GM12878 (cell line): ENCODE measurements at regions not wholly inside any gene's neighbourhood (a gene's known extent, or its start where the extent isn't known, plus 50 kb on each side); places are given as distances from the start of the nearest gene placed in this dataset.

Experiments
- ATAC-seq: fragments of 200-7000 bp; cut with Tn5 transposase; 3 replicates; pipeline ENCODE4 v1.9.1; 2020; ENCODE audit warnings: mild to moderate bottlenecking, moderate library complexity
- BruUV-seq: library from RNA; stranded (reverse); fragments of 400-500 nt; replicated peaks from 2 replicates; lab custom pipeline; 2021; lab: Mats Ljungman, UMichigan
- CTCF ChIA-PET: fragments of 300-600 bp; sonication (Branson Sonifier 250); formaldehyde crosslinking; extraction: SDS; loops from one replicate; lab custom pipeline; 2021; ENCODE audit warnings: inconsistent platforms; lab: Yijun Ruan, JAX
- POLR2A ChIA-PET: fragments of 350-600 bp; formaldehyde crosslinking; extraction: SDS; loops from one replicate; lab custom pipeline; 2021; ENCODE audit warnings: inconsistent platforms; lab: Charles Lee
- RAD21 ChIA-PET: fragments of 300-600 bp; sonication (Branson Sonifier 250); formaldehyde crosslinking; loops from one replicate; lab custom pipeline; 2023; ENCODE audit warnings: antibody characterized with exemption; ENCODE audit not compliant: unreplicated experiment; lab: Charles Lee
- SMC1A ChIA-PET: fragments of 300-600 bp; sonication (Branson Sonifier 250); formaldehyde crosslinking; loops from one replicate; lab custom pipeline; 2023; ENCODE audit not compliant: unreplicated experiment, uncharacterized antibody; lab: Charles Lee
- DNase-seq: peaks from one replicate; pipeline ENCODE4 v3.0.0-alpha.2; 2011; ENCODE audit warnings: low read depth, low spot score
- FAIRE-seq: peaks from 3 replicates; lab custom pipeline; 2011; peaks lifted over from hg19 to GRCh38; lab: Jason Lieb, UNC
- H2AFZ ChIP-seq: 2 replicates; pipeline ENCODE4 v1.6.0; 2011; ENCODE audit warnings: low read depth, low read length, control low read depth; ENCODE audit not compliant: control insufficient read depth
- H3K27ac ChIP-seq: 2 replicates; pipeline ENCODE4 v1.5.1; 2011; ENCODE audit warnings: control low read depth; ENCODE audit not compliant: control insufficient read depth, insufficient read depth
- H3K27me3 ChIP-seq, 2 experiments: replicated peaks in 1 of 2; 2 replicates each; pipeline versions ENCODE4 v1.6.0 to v1.6.1; 2011; ENCODE audit warnings: low read length in 1 of 2; ENCODE audit not compliant: control insufficient read depth in 2 of 2, insufficient read depth in 2 of 2
- H3K36me3 ChIP-seq, 2 experiments: 2 replicates each; pipeline ENCODE4 v1.5.1; 2011; ENCODE audit warnings: low read length in 1 of 2; ENCODE audit not compliant: control insufficient read depth in 2 of 2, insufficient read depth in 2 of 2
- H3K4me1 ChIP-seq: 2 replicates; pipeline ENCODE4 v1.6.1; 2011; ENCODE audit warnings: mild to moderate bottlenecking, low read length, moderate library complexity, mixed read lengths; ENCODE audit not compliant: control insufficient read depth, insufficient read depth
- H3K4me2 ChIP-seq: 2 replicates; pipeline ENCODE4 v1.6.0; 2011; ENCODE audit warnings: control low read depth; ENCODE audit not compliant: control insufficient read depth, insufficient read depth
- H3K4me3 ChIP-seq: fragments of 200-600 bp; sonication (generic); 2 replicates; pipeline ENCODE4 v1.5.1; 2016
- H3K79me2 ChIP-seq: 2 replicates; pipeline ENCODE4 v1.6.0; 2011; ENCODE audit warnings: low read length; ENCODE audit not compliant: control insufficient read depth, insufficient read depth
- H3K9ac ChIP-seq: 2 replicates; pipeline ENCODE4 v1.8.0; 2011; ENCODE audit warnings: low read length, control low read depth, mixed read lengths; ENCODE audit not compliant: control insufficient read depth, insufficient read depth
- H3K9me3 ChIP-seq: replicated peaks from 3 replicates; pipeline ENCODE4 v1.5.1; 2011; ENCODE audit warnings: mild to moderate bottlenecking, low read length; ENCODE audit not compliant: control insufficient read depth, insufficient read depth
- H4K20me1 ChIP-seq: 2 replicates; pipeline ENCODE4 v1.6.0; 2011; ENCODE audit not compliant: control insufficient read depth, insufficient read depth
- BCLAF1 ChIP-seq: fragments of 450-650 bp; IDR thresholded peaks from 2 replicates; pipeline ENCODE4 v1.6.1; 2017; ENCODE audit warnings: antibody characterized with exemption, mild to moderate bottlenecking, moderate library complexity
- DPF2 ChIP-seq: fragments of 450-650 bp; IDR thresholded peaks from 2 replicates; pipeline ENCODE4 v1.6.1; 2017; ENCODE audit warnings: mild to moderate bottlenecking
- ELK1 ChIP-seq: IDR thresholded peaks from 2 replicates; pipeline ENCODE4 v1.6.1; 2012; ENCODE audit warnings: low read depth, low read length, improper control_type of control experiment
- MLLT1 ChIP-seq: fragments of 450-650 bp; IDR thresholded peaks from 2 replicates; pipeline ENCODE4 v1.6.1; 2016; ENCODE audit warnings: mild to moderate bottlenecking
- MTA3 ChIP-seq: IDR thresholded peaks from 2 replicates; pipeline ENCODE4 v1.6.1; 2012; ENCODE audit warnings: low read length, inconsistent platforms, borderline replicate concordance
- NBN ChIP-seq: fragments of 450-650 bp; IDR thresholded peaks from 2 replicates; pipeline ENCODE4 v1.6.1; 2016
- PAX5 ChIP-seq: IDR thresholded peaks from 2 replicates; pipeline ENCODE4 v1.6.1; 2011; ENCODE audit warnings: low read depth, low read length, borderline replicate concordance
- PKNOX1 ChIP-seq: fragments of 450-650 bp; IDR thresholded peaks from 2 replicates; pipeline ENCODE4 v1.6.1; 2016; ENCODE audit warnings: mild to moderate bottlenecking
- POLR2A ChIP-seq: IDR thresholded peaks from 2 replicates; pipeline ENCODE4 v1.6.1; 2011; ENCODE audit warnings: low read depth, mild to moderate bottlenecking, low read length
- RELB ChIP-seq: fragments of 450-650 bp; IDR thresholded peaks from 2 replicates; pipeline ENCODE4 v1.6.1; 2017; ENCODE audit warnings: low read depth, mild to moderate bottlenecking, moderate library complexity
- RFX5 ChIP-seq: IDR thresholded peaks from 2 replicates; pipeline ENCODE4 v1.6.1; 2011; ENCODE audit warnings: low read depth, low read length, improper control_type of control experiment
- TCF7 ChIP-seq: IDR thresholded peaks from 2 replicates; pipeline ENCODE4 v1.6.1; 2014; ENCODE audit warnings: antibody characterized with exemption, borderline replicate concordance
- ZBED1 ChIP-seq: IDR thresholded peaks from 2 replicates; pipeline ENCODE4 v1.6.1; 2016; ENCODE audit warnings: borderline replicate concordance
- ZBTB33 ChIP-seq: fragments of 450-650 bp; IDR thresholded peaks from 2 replicates; pipeline ENCODE4 v1.6.1; 2017; ENCODE audit warnings: mild to moderate bottlenecking
- ZNF24 ChIP-seq: fragments of 450-650 bp; IDR thresholded peaks from 2 replicates; pipeline ENCODE4 v1.6.1; 2017; ENCODE audit warnings: antibody characterized with exemption, mild to moderate bottlenecking
- ZSCAN29 ChIP-seq: fragments of 450-650 bp; IDR thresholded peaks from 2 replicates; pipeline ENCODE4 v1.6.1; 2017; ENCODE audit warnings: mild to moderate bottlenecking, moderate library complexity
- WGBS: methylation state at CpG from one replicate; pipeline ENCODE4 v1.1.6; 2016; ENCODE audit warnings: low lambda C conversion rate; ENCODE audit not compliant: insufficient replicate concordance, insufficient coverage; ENCODE audit errors: missing lambda C conversion rate; 5-methylcytosine and 5-hydroxymethylcytosine counted together
- in situ Hi-C: fragments of 300-500 bp; cut with MboI; formaldehyde crosslinking; loops from 9 replicates; pipeline ENCODE4 v1.14.3; 2018; ENCODE audit warnings: mixed read lengths
- intact Hi-C: fragments of 100-400 bp; cut with micrococcal nuclease; formaldehyde crosslinking; loops from one replicate; pipeline ENCODE4 v1.14.2; 2022; ENCODE audit not compliant: unreplicated experiment

- POLR2A ChIA-PET, result no interaction called here
- SMC1A ChIA-PET, result no interaction called here
- H4K20me1 ChIP-seq, result no peaks in the 10 kb centered on the region
- no peak for FAIRE-seq
- H3K4me2 ChIP-seq, result no peak overlapping the region
- intact Hi-C loops, result no loop called here
- no peak for ATAC-seq
- H3K9me3 ChIP-seq, result no peaks in the 10 kb centered on the region
- no peak overlapping the region for H3K27ac ChIP-seq
- no TSS peak for BruUV-seq
- no peak for DNase-seq
- in situ Hi-C loops, result no loop called here
- H2AFZ ChIP-seq, result no peak overlapping the region
- H3K4me1 ChIP-seq, result no peaks in the 10 kb centered on the region
- H3K9ac ChIP-seq, result no peak overlapping the region
- H3K4me3 ChIP-seq, result no peak overlapping the region
- 0% methylated on average over 1 of the region's 1 CpG for WGBS
- H3K79me2 ChIP-seq, result no peaks in the 10 kb centered on the region
- H3K36me3 ChIP-seq, result no peaks in the 10 kb centered on the region
- CTCF ChIA-PET, result no interaction called here
- H3K27me3 ChIP-seq, result no peaks in the 10 kb centered on the region
- RAD21 ChIA-PET, result no interaction called here
- no peak for TF ChIP-seq RFX5
- no peak for TF ChIP-seq PKNOX1
- no peak for TF ChIP-seq ELK1
- TF ChIP-seq ZBED1, result no peak
- no peak for TF ChIP-seq PAX5
- TF ChIP-seq BCLAF1, result no peak
- TF ChIP-seq ZBTB33, result no peak
- TF ChIP-seq DPF2, result no peak
- TF ChIP-seq MTA3, result no peak
- TF ChIP-seq ZNF24, result no peak
- TF ChIP-seq MLLT1, result no peak
- no peak for TF ChIP-seq NBN
- TF ChIP-seq TCF7, result no peak
- TF ChIP-seq RELB, result no peak
- no peak for TF ChIP-seq ZSCAN29
- TF ChIP-seq POLR2A, result no peak
Measured at GRCh38 chr2:145860083-145860482, 1340.2 kb upstream of the ZEB2 start.
